Inflammatory macrophage (primary cell): ENCODE measurements at regions not wholly inside any gene's neighbourhood (a gene's known extent, or its start where the extent isn't known, plus 50 kb on each side); places are given as distances from the start of the nearest gene placed in this dataset.

Source experiments
- DNase-seq, 2 donors: peaks; one replicate each; pipeline ENCODE4 v3.0.0-alpha.2; 2020 to 2022

DNA sequence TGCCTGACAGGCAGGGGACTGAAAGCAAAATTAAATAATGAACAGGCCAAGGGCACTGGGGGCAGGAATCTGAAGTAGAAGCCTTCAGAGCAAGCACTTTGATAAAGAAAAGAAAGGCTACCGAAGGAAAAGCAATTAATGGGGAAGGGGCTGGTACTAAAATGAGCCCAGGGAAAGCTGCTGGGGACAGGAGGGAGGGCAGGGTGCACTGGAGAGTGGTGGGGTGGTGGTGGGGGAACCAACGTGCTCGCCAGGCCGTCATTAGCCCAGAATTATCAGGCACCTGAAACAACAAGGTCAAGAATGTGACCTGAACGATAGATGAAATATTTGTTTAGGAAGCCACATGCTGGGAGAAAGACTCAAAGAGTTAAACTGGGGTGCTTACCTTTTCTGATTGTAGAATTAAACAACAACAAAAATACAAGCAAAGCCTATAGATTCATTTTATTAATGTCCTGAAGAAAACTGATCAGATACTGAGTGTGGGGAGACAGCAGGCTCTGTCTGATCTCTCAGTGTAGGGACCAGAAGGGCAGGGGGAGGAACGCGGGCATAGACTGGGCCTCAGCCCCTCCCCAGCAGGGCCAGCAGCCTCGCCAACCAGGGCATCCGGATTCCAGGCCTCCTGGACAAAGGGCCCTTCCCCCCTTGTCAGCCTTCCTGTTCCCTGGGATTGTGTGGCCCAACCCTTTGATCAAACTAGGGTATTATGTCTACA lies 239.7 kb upstream of the KLF3 start:
- no peak for DNase-seq

- no peak for DNase-seq
Observed at GRCh38 chr4:38426532-38426931, 237.5 kb upstream of the KLF3 start.

- DNase-seq: no peak
Observed at GRCh38 chr4:38430841-38431240, 233.2 kb upstream of the KLF3 start.

GRCh38 chr4:38442073-38442788 lies 221.8 kb upstream of the KLF3 start:
- no peak for DNase-seq

DNA sequence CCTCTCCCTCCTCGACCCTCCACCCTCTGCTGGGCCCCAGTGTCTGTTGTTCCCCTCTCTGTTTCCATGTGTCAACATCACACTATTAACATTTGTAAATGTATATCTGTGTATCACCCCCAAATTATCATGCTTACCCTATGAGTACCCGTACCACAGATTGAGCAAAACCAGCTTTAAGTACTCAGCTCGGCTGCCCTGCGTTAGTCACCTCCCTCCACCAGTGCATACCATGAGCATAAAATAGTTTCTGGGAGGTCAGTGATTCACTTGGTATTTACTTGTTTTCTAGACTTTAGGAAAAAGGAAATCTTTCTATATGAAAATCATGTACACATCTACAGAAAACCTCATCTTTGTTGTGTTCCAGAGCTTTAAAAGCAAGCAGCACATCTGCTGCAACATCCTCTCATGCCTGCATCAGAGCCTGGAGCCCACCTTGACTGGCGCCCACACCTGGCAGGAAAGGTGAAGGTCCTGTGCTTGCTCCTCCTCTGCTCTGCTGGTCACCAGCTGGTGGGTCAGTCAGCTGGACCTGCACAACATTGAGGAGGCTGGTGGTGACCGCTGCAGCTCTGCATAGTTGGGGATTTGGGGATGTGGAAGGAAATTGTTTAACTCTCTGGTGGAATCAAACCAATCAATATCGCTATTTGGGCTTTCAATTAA lies 214.4 kb upstream of the KLF3 start:
- no peak for DNase-seq

DNA sequence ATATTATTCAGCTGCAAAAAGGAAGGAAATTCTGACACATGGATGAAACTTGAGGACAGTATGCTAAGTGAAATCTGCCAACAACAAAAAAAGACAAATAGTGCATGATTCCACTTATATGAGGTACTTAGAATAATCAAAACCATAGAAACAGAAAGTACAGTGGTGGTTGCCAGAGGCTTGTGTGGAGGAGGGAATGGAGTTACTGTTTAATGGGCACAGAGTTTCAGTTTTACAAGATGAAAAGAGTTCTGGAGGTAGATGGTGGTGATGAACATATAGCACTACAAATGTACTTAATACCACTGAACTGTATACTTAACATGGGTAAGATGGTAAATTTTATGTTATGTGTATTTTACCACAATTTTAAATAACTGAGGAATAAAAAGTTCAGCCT lies 212.0 kb upstream of the KLF3 start:
- DNase-seq: no peak

DNA sequence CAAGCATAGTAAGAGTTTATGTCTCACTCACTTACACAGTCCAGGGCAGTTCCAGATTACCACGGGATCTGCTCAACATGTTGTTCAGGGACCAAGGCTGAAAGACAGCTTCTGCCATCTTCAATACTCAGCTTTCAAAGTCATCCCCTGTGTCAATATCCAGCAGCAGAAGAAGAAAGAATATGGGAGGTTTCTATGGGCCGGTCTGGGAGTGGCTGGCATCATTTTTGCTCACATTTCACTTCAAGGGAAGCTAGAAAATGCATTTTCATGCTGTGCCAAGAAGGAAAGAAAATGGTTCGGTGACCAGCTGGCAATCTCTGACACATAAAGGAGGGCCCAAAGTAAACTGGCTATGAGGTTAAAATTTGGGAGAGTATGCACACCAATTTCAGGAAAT lies 211.5 kb upstream of the KLF3 start:
- no peak for DNase-seq

GRCh38 chr4:38453253-38453881 lies 210.6 kb upstream of the KLF3 start:
- DNase-seq: no peak

GRCh38 chr4:38454284-38454683 lies 209.7 kb upstream of the KLF3 start:
- no peak for DNase-seq

DNA sequence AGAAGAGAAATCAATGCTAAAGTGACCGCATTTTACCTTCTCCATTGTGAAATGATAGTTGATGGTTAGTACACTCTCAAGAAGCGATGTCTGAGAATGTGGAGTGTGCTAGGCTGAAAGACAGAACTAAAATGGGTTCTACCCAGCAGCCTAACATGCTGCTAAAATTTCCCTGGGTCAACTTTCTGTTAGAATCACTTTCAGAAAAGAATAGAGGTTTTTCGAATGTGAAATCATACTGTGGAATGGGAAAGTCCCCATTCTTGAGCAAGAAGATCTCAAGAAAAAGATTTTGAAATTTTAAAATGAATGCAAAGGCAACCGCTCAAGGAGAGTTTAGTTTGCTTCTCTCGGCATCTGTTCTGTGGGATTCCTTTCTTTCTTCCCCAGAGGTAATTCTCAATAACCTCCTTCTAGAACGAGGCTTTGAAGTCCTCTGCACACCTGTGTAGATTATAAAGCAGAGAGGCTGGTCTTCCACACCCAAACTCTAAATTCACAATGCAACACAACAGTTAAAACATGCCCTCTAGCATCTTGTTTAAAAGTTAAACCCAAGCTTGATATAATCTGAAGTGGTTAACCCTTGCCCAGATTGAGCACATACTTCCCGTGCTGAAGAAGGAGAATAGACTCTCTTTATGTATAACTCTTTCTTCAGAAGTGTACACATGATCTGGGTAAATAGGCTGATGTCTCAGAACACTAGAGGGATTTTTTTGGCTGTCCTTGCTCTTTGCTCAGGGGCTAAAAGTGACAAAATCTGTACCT lies 208.7 kb upstream of the KLF3 start:
- DNase-seq: peak; percentile 8 to 33

GRCh38 chr4:38456096-38456495 lies 207.9 kb upstream of the KLF3 start:
- no peak for DNase-seq

- DNase-seq: no peak
Observed at GRCh38 chr4:38461342-38461741, 202.7 kb upstream of the KLF3 start.

DNA sequence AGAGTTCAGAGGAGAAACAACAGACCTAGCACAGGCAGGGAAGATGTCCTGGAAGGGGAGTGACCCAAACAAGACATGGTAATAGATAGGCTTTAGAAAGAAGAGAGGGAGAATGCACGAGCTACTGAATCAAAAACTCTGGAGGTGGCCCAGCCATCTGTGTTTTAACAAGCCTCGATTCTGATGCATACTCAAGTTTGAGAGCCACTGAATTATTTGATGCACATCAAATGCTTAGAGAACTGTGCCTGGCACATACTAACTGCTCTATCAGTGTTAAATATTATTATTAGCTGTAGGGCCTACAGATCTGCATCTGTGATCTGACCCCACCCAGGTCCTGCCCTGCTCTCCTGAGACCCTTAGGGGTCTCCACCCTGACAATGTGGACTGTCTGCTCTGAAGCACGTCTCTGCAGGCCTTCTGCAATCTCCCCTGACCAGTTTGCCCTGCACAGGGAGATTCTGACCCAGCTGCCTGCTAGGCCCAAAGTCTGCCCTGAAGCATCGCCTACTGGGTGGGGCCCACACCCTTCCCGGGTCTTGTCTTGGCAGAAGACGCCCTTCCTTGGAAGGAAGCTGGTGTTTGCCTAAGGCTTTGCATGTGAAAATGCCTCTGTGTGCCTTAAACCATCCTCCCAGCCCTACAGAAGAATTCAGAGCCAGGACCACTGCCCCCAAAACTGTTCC lies 201.5 kb upstream of the KLF3 start:
- no peak for DNase-seq

DNA sequence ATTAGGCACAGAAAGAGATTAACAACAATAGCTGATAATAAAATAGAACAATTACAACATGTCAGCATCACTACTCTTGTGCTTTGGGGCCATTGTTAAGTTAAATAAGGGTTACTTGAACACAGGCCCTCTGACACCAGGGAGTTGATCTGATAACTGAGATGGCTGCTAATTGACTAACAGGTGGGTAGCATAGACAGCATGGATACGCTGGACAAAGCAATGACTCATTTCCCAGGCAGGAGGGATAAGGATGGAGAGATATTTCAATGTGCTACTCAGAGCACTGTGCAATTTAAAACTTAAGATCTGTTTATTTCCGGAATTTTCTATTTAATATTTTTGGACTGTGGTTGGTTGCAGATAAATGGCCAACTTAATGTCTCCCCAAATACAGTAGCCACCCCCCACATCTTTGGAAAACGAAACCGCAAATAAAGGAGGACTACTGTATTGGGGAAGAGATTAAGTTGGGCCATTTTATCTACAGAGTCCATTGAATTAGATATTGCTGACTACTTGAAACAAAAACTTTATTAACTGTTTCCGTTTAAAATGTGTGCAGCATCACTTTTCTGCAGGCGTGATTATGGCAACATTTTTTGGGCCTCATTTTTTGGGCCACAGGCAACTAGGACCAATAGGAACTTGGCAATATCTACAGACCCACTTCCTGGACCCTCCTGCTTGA lies 200.6 kb upstream of the KLF3 start:
- no peak for DNase-seq

- DNase-seq: no peak
Observed at GRCh38 chr4:38464328-38464727, 199.7 kb upstream of the KLF3 start.

DNA sequence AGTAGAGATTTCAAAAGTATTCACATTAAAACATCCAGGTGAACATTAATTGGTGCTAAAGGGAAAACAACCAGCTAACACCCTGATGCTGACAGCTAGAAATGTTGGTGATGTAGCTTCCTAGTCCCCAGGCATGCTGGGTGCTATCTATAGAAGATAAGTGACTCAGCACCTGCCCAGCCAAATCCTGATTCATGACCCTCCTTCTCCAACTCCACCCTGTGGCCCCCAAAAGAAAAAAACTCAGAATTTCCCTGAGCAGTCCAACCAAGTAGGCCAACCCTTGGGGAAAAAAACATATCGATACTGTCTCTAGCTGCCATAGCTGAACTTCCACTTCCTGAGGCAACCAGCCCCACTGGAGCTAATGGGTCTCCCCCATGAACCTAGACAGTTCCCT lies 197.6 kb upstream of the KLF3 start:
- no peak for DNase-seq

- DNase-seq: no peak
Observed at GRCh38 chr4:38467296-38467695, 196.7 kb upstream of the KLF3 start.

DNA sequence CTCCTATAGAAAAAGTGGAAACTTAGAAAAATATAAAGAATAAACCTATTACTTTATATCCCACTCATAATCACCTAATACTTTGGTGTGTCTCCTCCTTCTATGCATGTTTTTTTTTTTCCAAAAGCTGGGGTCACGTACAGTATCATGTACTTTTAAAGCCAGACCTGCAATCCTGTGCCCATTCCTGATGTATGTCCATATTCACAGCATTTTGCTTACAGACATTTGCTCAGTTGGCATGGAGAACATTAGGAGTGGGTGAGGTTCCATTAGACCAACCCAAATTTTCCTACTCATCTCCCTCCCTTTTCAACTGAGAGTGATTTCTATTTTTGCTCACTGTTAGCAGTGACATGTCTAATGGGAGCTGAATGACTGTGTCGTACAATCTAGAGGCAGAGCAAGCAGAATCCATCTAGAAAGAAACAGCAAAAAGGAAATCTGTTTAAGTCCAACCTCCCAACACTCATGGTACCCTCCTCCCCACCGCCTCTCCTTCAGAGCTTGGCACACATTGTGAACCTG lies 195.6 kb upstream of the KLF3 start:
- no peak for DNase-seq

DNA sequence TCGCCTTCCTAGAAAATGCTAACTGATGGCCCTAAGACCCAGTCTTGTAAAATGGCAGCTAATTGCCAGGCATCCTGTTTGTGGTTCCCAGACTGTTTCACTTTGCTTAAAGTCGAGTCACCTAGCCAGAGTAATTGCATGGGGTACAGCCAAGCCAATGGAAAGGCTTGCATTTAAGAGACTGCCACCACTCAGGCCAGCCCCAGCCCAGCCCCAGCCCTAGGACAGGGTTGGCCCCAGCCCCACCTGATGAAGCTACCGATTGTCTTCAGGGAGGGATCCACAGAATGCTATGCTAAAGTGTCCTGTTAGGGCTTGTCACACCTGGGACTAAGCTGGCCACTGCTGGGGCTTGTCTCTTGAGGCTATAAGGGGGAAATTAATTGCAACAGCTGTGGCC lies 194.6 kb upstream of the KLF3 start:
- DNase-seq: no peak

- no peak for DNase-seq
Observed at GRCh38 chr4:38470735-38471262, 193.2 kb upstream of the KLF3 start.

DNA sequence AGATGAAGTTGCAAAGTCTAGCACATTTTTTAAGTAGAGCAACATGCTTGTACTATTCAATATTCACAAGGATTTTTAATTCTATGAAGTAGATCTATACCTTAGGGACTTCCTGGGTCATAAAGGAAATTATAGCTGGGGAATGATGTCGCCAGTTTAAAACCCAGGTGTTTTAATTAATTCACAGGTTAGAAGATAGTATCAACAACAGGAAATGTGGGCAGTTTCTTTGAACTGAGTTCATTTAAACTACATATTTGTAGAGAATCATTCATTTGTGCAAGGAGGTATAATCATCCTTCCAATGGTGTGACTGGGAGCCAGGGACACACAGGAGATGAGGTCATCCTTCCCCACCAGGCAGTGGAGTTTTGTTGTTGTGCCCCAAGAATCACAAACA lies 181.3 kb upstream of the KLF3 start:
- no peak for DNase-seq
